GM12878 (cell line): ENCODE measurements at regions not wholly inside any gene's neighbourhood (a gene's known extent, or its start where the extent isn't known, plus 50 kb on each side); places are given as distances from the start of the nearest gene placed in this dataset.

Experiments used
- ATAC-seq: fragments of 200-7000 bp; cut with Tn5 transposase; 3 replicates; pipeline ENCODE4 v1.9.1; 2020; ENCODE audit warnings: mild to moderate bottlenecking, moderate library complexity
- BruUV-seq: library from RNA; stranded (reverse); fragments of 400-500 nt; replicated peaks from 2 replicates; lab custom pipeline; 2021; lab: Mats Ljungman, UMichigan
- CTCF ChIA-PET: fragments of 300-600 bp; sonication (Branson Sonifier 250); formaldehyde crosslinking; extraction: SDS; loops from one replicate; lab custom pipeline; 2021; ENCODE audit warnings: inconsistent platforms; lab: Yijun Ruan, JAX
- POLR2A ChIA-PET: fragments of 350-600 bp; formaldehyde crosslinking; extraction: SDS; loops from one replicate; lab custom pipeline; 2021; ENCODE audit warnings: inconsistent platforms; lab: Charles Lee
- RAD21 ChIA-PET: fragments of 300-600 bp; sonication (Branson Sonifier 250); formaldehyde crosslinking; loops from one replicate; lab custom pipeline; 2023; ENCODE audit warnings: antibody characterized with exemption; ENCODE audit not compliant: unreplicated experiment; lab: Charles Lee
- SMC1A ChIA-PET: fragments of 300-600 bp; sonication (Branson Sonifier 250); formaldehyde crosslinking; loops from one replicate; lab custom pipeline; 2023; ENCODE audit not compliant: unreplicated experiment, uncharacterized antibody; lab: Charles Lee
- DNase-seq: peaks from one replicate; pipeline ENCODE4 v3.0.0-alpha.2; 2011; ENCODE audit warnings: low read depth, low spot score
- FAIRE-seq: peaks from 3 replicates; lab custom pipeline; 2011; peaks lifted over from hg19 to GRCh38; lab: Jason Lieb, UNC
- H2AFZ ChIP-seq: 2 replicates; pipeline ENCODE4 v1.6.0; 2011; ENCODE audit warnings: low read depth, low read length, control low read depth; ENCODE audit not compliant: control insufficient read depth
- H3K27ac ChIP-seq: 2 replicates; pipeline ENCODE4 v1.5.1; 2011; ENCODE audit warnings: control low read depth; ENCODE audit not compliant: control insufficient read depth, insufficient read depth
- H3K27me3 ChIP-seq, 2 experiments: replicated peaks in 1 of 2; 2 replicates each; pipeline versions ENCODE4 v1.6.0 to v1.6.1; 2011; ENCODE audit warnings: low read length in 1 of 2; ENCODE audit not compliant: control insufficient read depth in 2 of 2, insufficient read depth in 2 of 2
- H3K36me3 ChIP-seq, 2 experiments: 2 replicates each; pipeline ENCODE4 v1.5.1; 2011; ENCODE audit warnings: low read length in 1 of 2; ENCODE audit not compliant: control insufficient read depth in 2 of 2, insufficient read depth in 2 of 2
- H3K4me1 ChIP-seq: 2 replicates; pipeline ENCODE4 v1.6.1; 2011; ENCODE audit warnings: mild to moderate bottlenecking, low read length, moderate library complexity, mixed read lengths; ENCODE audit not compliant: control insufficient read depth, insufficient read depth
- H3K4me2 ChIP-seq: 2 replicates; pipeline ENCODE4 v1.6.0; 2011; ENCODE audit warnings: control low read depth; ENCODE audit not compliant: control insufficient read depth, insufficient read depth
- H3K4me3 ChIP-seq: fragments of 200-600 bp; sonication (generic); 2 replicates; pipeline ENCODE4 v1.5.1; 2016
- H3K79me2 ChIP-seq: 2 replicates; pipeline ENCODE4 v1.6.0; 2011; ENCODE audit warnings: low read length; ENCODE audit not compliant: control insufficient read depth, insufficient read depth
- H3K9ac ChIP-seq: 2 replicates; pipeline ENCODE4 v1.8.0; 2011; ENCODE audit warnings: low read length, control low read depth, mixed read lengths; ENCODE audit not compliant: control insufficient read depth, insufficient read depth
- H3K9me3 ChIP-seq: replicated peaks from 3 replicates; pipeline ENCODE4 v1.5.1; 2011; ENCODE audit warnings: mild to moderate bottlenecking, low read length; ENCODE audit not compliant: control insufficient read depth, insufficient read depth
- H4K20me1 ChIP-seq: 2 replicates; pipeline ENCODE4 v1.6.0; 2011; ENCODE audit not compliant: control insufficient read depth, insufficient read depth
- GABPA ChIP-seq: IDR thresholded peaks from 2 replicates; pipeline ENCODE4 v1.6.1; 2014; ENCODE audit warnings: antibody characterized with exemption, low read depth, mild to moderate bottlenecking, inconsistent platforms
- KLF5 ChIP-seq: fragments of 450-650 bp; IDR thresholded peaks from 2 replicates; pipeline ENCODE4 v1.6.1; 2014; ENCODE audit warnings: mild to moderate bottlenecking; ENCODE audit not compliant: partially characterized antibody
- RFX5 ChIP-seq: IDR thresholded peaks from 2 replicates; pipeline ENCODE4 v1.6.1; 2011; ENCODE audit warnings: low read depth, low read length, improper control_type of control experiment
- SREBF1 ChIP-seq: IDR thresholded peaks from 2 replicates; pipeline ENCODE4 v1.6.1; 2012; ENCODE audit warnings: mild to moderate bottlenecking, low read length
- SRF ChIP-seq, 2 experiments: IDR thresholded peaks; 2 replicates each; pipeline ENCODE4 v1.6.1; 2011; ENCODE audit warnings: low read depth in 2 of 2, low read length in 2 of 2, mild to moderate bottlenecking in 1 of 2, moderate library complexity in 1 of 2
- TAF1 ChIP-seq: IDR thresholded peaks from 2 replicates; pipeline ENCODE4 v1.6.1; 2011; ENCODE audit warnings: mild to moderate bottlenecking, low read depth, low read length, borderline replicate concordance
- ZNF207 ChIP-seq: fragments of 450-650 bp; IDR thresholded peaks from 2 replicates; pipeline ENCODE4 v1.6.1; 2014; ENCODE audit warnings: antibody characterized with exemption, mild to moderate bottlenecking, borderline replicate concordance
- ZZZ3 ChIP-seq: IDR thresholded peaks from 2 replicates; pipeline ENCODE4 v1.6.1; 2011; ENCODE audit warnings: low read depth; ENCODE audit not compliant: control insufficient read depth, insufficient read length
- whole genome bisulfite sequencing: methylation state at CpG from one replicate; pipeline ENCODE4 v1.1.6; 2016; ENCODE audit warnings: low lambda C conversion rate; ENCODE audit not compliant: insufficient replicate concordance, insufficient coverage; ENCODE audit errors: missing lambda C conversion rate; 5-methylcytosine and 5-hydroxymethylcytosine counted together
- in situ Hi-C: fragments of 300-500 bp; cut with MboI; formaldehyde crosslinking; loops from 9 replicates; pipeline ENCODE4 v1.14.3; 2018; ENCODE audit warnings: mixed read lengths
- intact Hi-C: fragments of 100-400 bp; cut with micrococcal nuclease; formaldehyde crosslinking; loops from one replicate; pipeline ENCODE4 v1.14.2; 2022; ENCODE audit not compliant: unreplicated experiment
- TF ChIP-seq, protein P1 (sequence below): fragments of 450-650 bp; IDR thresholded peaks from 2 replicates; pipeline ENCODE4 v1.6.1; 2018; ENCODE audit warnings: borderline replicate concordance, mild to moderate bottlenecking; ENCODE audit not compliant: partially characterized antibody
- TF ChIP-seq, protein P2 (sequence below): IDR thresholded peaks from 2 replicates; pipeline ENCODE4 v1.6.1; 2011; ENCODE audit warnings: low read depth, mild to moderate bottlenecking, low read length, moderate library complexity, borderline replicate concordance; ENCODE audit errors: extremely low read depth
- TF ChIP-seq, protein P3 (sequence below): fragments of 450-650 bp; IDR thresholded peaks from 2 replicates; pipeline ENCODE4 v1.6.1; 2017; ENCODE audit warnings: mild to moderate bottlenecking, moderate library complexity
- TF ChIP-seq, protein P4 (sequence below): IDR thresholded peaks from 2 replicates; pipeline ENCODE4 v1.6.1; 2011; ENCODE audit warnings: low read depth, low read length, improper control_type of control experiment, borderline replicate concordance
- TF ChIP-seq, protein P5 (sequence below): IDR thresholded peaks from 2 replicates; pipeline ENCODE4 v1.6.1; 2012; ENCODE audit warnings: low read depth, low read length, improper control_type of control experiment

DNA sequence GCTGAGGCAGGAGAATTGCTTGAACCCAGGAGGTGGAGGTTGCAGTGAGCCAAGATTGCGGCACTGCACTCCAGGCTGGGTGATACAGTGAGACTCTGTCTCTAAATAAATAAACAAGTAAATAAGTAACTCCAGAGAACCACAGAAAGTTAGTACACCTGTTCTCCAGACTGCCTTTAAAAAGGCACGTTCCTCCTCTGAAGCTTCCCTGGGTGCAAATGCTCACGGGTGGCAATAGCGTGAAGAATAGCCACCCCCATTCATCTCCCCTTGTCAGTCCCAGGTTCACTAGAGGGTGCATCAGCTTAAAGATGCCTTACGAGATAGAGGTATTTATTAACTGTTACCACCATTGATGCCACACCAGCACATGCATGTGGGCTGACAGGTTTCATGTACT lies 64.3 kb upstream of the RTN4 start:
- Histone ChIP-seq H3K9ac (no peak overlapping the region), H3K79me2 (no peaks in the 10 kb centered on the region), H2AFZ (no peak overlapping the region)
- no peak for TF ChIP-seq KLF5
- TF ChIP-seq GABPA = no peak
- TF ChIP-seq RFX5 = no peak
- TF ChIP-seq, protein P1, sequence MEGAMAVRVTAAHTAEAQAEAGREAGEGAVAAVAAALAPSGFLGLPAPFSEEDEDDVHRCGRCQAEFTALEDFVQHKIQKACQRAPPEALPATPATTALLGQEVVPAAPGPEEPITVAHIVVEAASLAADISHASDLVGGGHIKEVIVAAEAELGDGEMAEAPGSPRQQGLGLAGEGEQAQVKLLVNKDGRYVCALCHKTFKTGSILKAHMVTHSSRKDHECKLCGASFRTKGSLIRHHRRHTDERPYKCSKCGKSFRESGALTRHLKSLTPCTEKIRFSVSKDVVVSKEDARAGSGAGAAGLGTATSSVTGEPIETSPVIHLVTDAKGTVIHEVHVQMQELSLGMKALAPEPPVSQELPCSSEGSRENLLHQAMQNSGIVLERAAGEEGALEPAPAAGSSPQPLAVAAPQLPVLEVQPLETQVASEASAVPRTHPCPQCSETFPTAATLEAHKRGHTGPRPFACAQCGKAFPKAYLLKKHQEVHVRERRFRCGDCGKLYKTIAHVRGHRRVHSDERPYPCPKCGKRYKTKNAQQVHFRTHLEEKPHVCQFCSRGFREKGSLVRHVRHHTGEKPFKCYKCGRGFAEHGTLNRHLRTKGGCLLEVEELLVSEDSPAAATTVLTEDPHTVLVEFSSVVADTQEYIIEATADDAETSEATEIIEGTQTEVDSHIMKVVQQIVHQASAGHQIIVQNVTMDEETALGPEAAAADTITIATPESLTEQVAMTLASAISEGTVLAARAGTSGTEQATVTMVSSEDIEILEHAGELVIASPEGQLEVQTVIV = no peak
- TF ChIP-seq ZNF207 = no peak
- TF ChIP-seq, protein P2, sequence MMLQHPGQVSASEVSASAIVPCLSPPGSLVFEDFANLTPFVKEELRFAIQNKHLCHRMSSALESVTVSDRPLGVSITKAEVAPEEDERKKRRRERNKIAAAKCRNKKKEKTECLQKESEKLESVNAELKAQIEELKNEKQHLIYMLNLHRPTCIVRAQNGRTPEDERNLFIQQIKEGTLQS = no peak
- TF ChIP-seq SREBF1 = no peak
- TF ChIP-seq, protein P3, sequence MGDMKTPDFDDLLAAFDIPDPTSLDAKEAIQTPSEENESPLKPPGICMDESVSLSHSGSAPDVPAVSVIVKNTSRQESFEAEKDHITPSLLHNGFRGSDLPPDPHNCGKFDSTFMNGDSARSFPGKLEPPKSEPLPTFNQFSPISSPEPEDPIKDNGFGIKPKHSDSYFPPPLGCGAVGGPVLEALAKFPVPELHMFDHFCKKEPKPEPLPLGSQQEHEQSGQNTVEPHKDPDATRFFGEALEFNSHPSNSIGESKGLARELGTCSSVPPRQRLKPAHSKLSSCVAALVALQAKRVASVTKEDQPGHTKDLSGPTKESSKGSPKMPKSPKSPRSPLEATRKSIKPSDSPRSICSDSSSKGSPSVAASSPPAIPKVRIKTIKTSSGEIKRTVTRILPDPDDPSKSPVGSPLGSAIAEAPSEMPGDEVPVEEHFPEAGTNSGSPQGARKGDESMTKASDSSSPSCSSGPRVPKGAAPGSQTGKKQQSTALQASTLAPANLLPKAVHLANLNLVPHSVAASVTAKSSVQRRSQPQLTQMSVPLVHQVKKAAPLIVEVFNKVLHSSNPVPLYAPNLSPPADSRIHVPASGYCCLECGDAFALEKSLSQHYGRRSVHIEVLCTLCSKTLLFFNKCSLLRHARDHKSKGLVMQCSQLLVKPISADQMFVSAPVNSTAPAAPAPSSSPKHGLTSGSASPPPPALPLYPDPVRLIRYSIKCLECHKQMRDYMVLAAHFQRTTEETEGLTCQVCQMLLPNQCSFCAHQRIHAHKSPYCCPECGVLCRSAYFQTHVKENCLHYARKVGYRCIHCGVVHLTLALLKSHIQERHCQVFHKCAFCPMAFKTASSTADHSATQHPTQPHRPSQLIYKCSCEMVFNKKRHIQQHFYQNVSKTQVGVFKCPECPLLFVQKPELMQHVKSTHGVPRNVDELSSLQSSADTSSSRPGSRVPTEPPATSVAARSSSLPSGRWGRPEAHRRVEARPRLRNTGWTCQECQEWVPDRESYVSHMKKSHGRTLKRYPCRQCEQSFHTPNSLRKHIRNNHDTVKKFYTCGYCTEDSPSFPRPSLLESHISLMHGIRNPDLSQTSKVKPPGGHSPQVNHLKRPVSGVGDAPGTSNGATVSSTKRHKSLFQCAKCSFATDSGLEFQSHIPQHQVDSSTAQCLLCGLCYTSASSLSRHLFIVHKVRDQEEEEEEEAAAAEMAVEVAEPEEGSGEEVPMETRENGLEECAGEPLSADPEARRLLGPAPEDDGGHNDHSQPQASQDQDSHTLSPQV = no peak
- no peak for TF ChIP-seq SRF (IDR thresholded peaks at IDR 0.05; ENCODE audit: low read depth in 2 of 2, low read length in 2 of 2)
- TF ChIP-seq, protein P4, sequence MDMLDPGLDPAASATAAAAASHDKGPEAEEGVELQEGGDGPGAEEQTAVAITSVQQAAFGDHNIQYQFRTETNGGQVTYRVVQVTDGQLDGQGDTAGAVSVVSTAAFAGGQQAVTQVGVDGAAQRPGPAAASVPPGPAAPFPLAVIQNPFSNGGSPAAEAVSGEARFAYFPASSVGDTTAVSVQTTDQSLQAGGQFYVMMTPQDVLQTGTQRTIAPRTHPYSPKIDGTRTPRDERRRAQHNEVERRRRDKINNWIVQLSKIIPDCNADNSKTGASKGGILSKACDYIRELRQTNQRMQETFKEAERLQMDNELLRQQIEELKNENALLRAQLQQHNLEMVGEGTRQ = no peak
- no peak for TF ChIP-seq TAF1
- TF ChIP-seq ZZZ3 = no peak
- TF ChIP-seq, protein P5, sequence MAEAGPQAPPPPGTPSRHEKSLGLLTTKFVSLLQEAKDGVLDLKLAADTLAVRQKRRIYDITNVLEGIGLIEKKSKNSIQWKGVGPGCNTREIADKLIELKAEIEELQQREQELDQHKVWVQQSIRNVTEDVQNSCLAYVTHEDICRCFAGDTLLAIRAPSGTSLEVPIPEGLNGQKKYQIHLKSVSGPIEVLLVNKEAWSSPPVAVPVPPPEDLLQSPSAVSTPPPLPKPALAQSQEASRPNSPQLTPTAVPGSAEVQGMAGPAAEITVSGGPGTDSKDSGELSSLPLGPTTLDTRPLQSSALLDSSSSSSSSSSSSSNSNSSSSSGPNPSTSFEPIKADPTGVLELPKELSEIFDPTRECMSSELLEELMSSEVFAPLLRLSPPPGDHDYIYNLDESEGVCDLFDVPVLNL = no peak
- TF ChIP-seq, all 136 proteins: peak for 0
- Histone ChIP-seq H3K4me3 (no peak overlapping the region), H3K36me3 (no peaks in the 10 kb centered on the region), H3K4me2 (no peak overlapping the region), H3K9me3 (no peaks in the 10 kb centered on the region), H4K20me1 (no peaks in the 10 kb centered on the region), H3K27ac (no peak overlapping the region), H3K27me3 (no peaks in the 10 kb centered on the region), H3K4me1 (peaks cover 12% of the 10 kb centered on the region)
- ChIA-PET POLR2A (interaction anchor here (0.6 to 0.7 kb wide), 2 partner anchors 20 to 357 kb away, joined by 3 to 5 read pairs; no protein-coding TSS in a partner anchor), SMC1A (interaction anchor here (1.8 kb wide), 1 partner anchor 19 kb away, joined by 7 read pairs; no protein-coding TSS in a partner anchor), RAD21 (no interaction called here), CTCF (interaction anchor here (1.9 to 2.1 kb wide), 2 partner anchors 52 to 60 kb away, joined by 5 read pairs; no protein-coding TSS in a partner anchor)
- no TSS peak for BruUV-seq
- 92% methylated on average over 5 of the region's 5 CpGs for WGBS
- in situ Hi-C loops = no loop called here
- intact Hi-C loops = no loop called here
- DNase-seq = no peak
- no peak for ATAC-seq
- no peak for FAIRE-seq
